ENCODE measurements at regions not wholly inside any gene's neighbourhood (a gene's known extent, or its start where the extent isn't known, plus 50 kb on each side); places are given as distances from the start of the nearest gene placed in this dataset.

- no peak for TF ChIP-seq PBX3 (IDR thresholded peaks at IDR 0.05)
- no peak for TF ChIP-seq E2F6 (IDR thresholded peaks at IDR 0.05; ENCODE audit: borderline replicate concordance, low read depth)
- no peak for TF ChIP-seq RAD21 (conservative IDR thresholded peaks at IDR 0.05 in 1 of 2, IDR thresholded peaks at IDR 0.05 in 1 of 2)
- TF ChIP-seq CTCF (IDR thresholded peaks at IDR 0.05), result no peak
- TF ChIP-seq BHLHE40 (IDR thresholded peaks at IDR 0.05; ENCODE audit: low read depth, low read length), result no peak
- TF ChIP-seq HOXB13 (CRISPR knock-in tag; IDR thresholded peaks at IDR 0.05; ENCODE audit: low read depth), result no peak
- TF ChIP-seq NFE2L2 (conservative IDR thresholded peaks at IDR 0.05; ENCODE audit: low read length), result no peak
- no peak for TF ChIP-seq POLR2A (IDR thresholded peaks at IDR 0.05; ENCODE audit: low read length)
Observed at GRCh38 chr5:116738615-116739261, 164.1 kb upstream of the SEMA6A start.
